Liver (tissue), 7 donors: ENCODE measurements at regions not wholly inside any gene's neighbourhood (a gene's known extent, or its start where the extent isn't known, plus 50 kb on each side); places are given as distances from the start of the nearest gene placed in this dataset.

Experiments
- DNase-seq: peaks from one replicate; pipeline ENCODE4 v3.0.0-alpha.2; 2017; ENCODE audit warnings: low spot score
- H3K27ac ChIP-seq, 2 donors: one replicate each; pipeline ENCODE4 v1.7.0; 2013; ENCODE audit warnings: inconsistent platforms in 2 of 2, low read length in 2 of 2, control low read depth in 1 of 2, low read depth in 1 of 2, mild to moderate bottlenecking in 1 of 2
- H3K27me3 ChIP-seq, 4 donors: one replicate each; pipeline versions ENCODE4 v1.6.1 to v1.7.0; 2013; ENCODE audit warnings: low read length in 3 of 4, inconsistent platforms in 1 of 4, mild to moderate bottlenecking in 1 of 4, moderate library complexity in 1 of 4; ENCODE audit not compliant: control insufficient read depth in 4 of 4, insufficient read depth in 4 of 4
- H3K36me3 ChIP-seq, 4 donors: one replicate each; pipeline versions ENCODE4 v1.6.1 to v1.7.0; 2013; ENCODE audit warnings: low read length in 3 of 4, mild to moderate bottlenecking in 3 of 4, low read depth in 1 of 4, moderate library complexity in 1 of 4; ENCODE audit not compliant: control insufficient read depth in 4 of 4, insufficient read depth in 3 of 4
- H3K4me1 ChIP-seq, 4 donors: one replicate each; pipeline versions ENCODE4 v1.6.1 to v1.7.0; 2013; ENCODE audit warnings: low read length in 3 of 4, mild to moderate bottlenecking in 3 of 4, moderate library complexity in 1 of 4; ENCODE audit not compliant: control insufficient read depth in 4 of 4, insufficient read depth in 4 of 4
- H3K4me3 ChIP-seq, 3 donors: one replicate each; pipeline versions ENCODE4 v1.6.1 to v1.7.0; 2013; ENCODE audit warnings: low read length in 3 of 3, control low read depth in 1 of 3, low read depth in 1 of 3, mild to moderate bottlenecking in 1 of 3
- H3K9ac ChIP-seq, 2 donors: one replicate each; pipeline ENCODE4 v1.7.0; 2013; ENCODE audit warnings: low read length in 2 of 2, mild to moderate bottlenecking in 2 of 2, moderate library complexity in 2 of 2, control low read depth in 1 of 2, low read depth in 1 of 2
- H3K9me3 ChIP-seq, 4 donors: one replicate each; pipeline versions ENCODE4 v1.6.1 to v1.7.0; 2013; ENCODE audit warnings: low read length in 3 of 4; ENCODE audit not compliant: control insufficient read depth in 4 of 4
- GABPA ChIP-seq, 2 donors: IDR thresholded peaks in 1 of 2; conservative IDR thresholded peaks in 1 of 2; 2 replicates each; pipeline ENCODE4 v1.6.1; 2016; ENCODE audit warnings: antibody characterized with exemption in 2 of 2, mild to moderate bottlenecking in 1 of 2, moderate library complexity in 1 of 2
- HNF4A ChIP-seq, 2 donors: conservative IDR thresholded peaks; 2 replicates each; pipeline ENCODE4 v1.6.1; 2016; ENCODE audit warnings: antibody characterized with exemption in 2 of 2, mild to moderate bottlenecking in 2 of 2
- JUND ChIP-seq, 2 donors: IDR thresholded peaks; 2 replicates each; pipeline ENCODE4 v1.6.1; 2016; ENCODE audit warnings: antibody characterized with exemption in 2 of 2
- SP1 ChIP-seq: IDR thresholded peaks from 2 replicates; pipeline ENCODE4 v1.6.1; 2018; ENCODE audit warnings: antibody characterized with exemption, mild to moderate bottlenecking
- TAF1 ChIP-seq: conservative IDR thresholded peaks from 2 replicates; pipeline ENCODE4 v1.6.1; 2016; ENCODE audit warnings: antibody characterized with exemption, mild to moderate bottlenecking
- YY1 ChIP-seq: IDR thresholded peaks from 2 replicates; pipeline ENCODE4 v1.6.1; 2016; ENCODE audit warnings: antibody characterized with exemption, mild to moderate bottlenecking
- WGBS: extraction: QIAGEN DNeasy Blood & Tissue Kit; methylation state at CpG from one replicate; pipeline ENCODE4 v1.1.7; 2013; 5-methylcytosine and 5-hydroxymethylcytosine counted together
- TF ChIP-seq, protein P1 (sequence below): IDR thresholded peaks from 2 replicates; pipeline ENCODE4 v1.6.1; 2016; ENCODE audit warnings: antibody characterized with exemption
- TF ChIP-seq, protein P2 (sequence below): IDR thresholded peaks from 2 replicates; pipeline ENCODE4 v1.6.1; 2016; ENCODE audit warnings: antibody characterized with exemption
- TF ChIP-seq, protein P3 (sequence below): IDR thresholded peaks from 2 replicates; pipeline ENCODE4 v1.6.1; 2016; ENCODE audit warnings: antibody characterized with exemption, mild to moderate bottlenecking
- donor health status: healthy.
- donor health status: healthy.
- donor health status: healthy.
- donor health status: healthy.

DNA sequence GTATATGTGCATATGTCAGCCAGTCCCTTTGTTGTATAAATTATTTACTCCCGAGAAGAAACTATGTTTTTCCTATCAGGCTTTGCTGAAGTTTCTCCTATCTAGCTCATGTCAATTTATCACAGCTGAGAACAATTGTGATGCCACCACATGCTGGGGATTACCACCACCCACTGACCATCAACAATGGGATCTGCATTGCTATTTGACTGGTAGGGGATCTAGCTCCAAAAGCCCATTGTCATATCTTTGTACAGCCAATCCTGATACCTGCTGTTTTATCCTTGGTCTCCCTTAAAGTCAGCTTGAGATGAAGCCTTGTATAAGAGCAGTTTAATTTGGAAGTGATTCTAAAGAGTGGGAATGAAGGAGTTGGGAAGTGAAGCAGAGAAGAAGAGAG, 53.9 kb upstream of the KCNN2 start (continued):
- TF ChIP-seq, protein P1, sequence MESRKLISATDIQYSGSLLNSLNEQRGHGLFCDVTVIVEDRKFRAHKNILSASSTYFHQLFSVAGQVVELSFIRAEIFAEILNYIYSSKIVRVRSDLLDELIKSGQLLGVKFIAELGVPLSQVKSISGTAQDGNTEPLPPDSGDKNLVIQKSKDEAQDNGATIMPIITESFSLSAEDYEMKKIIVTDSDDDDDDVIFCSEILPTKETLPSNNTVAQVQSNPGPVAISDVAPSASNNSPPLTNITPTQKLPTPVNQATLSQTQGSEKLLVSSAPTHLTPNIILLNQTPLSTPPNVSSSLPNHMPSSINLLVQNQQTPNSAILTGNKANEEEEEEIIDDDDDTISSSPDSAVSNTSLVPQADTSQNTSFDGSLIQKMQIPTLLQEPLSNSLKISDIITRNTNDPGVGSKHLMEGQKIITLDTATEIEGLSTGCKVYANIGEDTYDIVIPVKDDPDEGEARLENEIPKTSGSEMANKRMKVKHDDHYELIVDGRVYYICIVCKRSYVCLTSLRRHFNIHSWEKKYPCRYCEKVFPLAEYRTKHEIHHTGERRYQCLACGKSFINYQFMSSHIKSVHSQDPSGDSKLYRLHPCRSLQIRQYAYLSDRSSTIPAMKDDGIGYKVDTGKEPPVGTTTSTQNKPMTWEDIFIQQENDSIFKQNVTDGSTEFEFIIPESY: no peak
- no peak for TF ChIP-seq YY1
- TF ChIP-seq, protein P2, sequence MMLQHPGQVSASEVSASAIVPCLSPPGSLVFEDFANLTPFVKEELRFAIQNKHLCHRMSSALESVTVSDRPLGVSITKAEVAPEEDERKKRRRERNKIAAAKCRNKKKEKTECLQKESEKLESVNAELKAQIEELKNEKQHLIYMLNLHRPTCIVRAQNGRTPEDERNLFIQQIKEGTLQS: no peak

DNA sequence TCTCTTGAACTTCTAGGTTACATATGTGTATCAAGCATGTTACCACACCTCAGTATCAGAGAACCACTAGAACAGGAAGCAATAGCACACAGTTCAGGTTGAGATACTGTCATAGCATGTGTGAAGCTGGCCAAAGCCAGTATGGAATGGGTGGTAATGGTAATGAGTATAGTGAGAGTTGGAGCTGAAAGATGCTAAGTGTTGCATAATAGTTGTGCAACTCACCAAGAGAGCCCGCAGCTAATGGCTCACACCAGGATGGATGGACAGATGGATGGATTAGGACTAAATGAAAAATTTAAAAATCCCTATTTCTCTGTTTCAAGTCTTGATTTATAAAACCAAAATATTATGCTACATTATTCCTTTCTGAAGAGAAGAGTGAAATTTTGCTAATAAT, 53.4 kb upstream of the KCNN2 start:
- no peak overlapping the region for H3K27ac ChIP-seq
- no peak overlapping the region for H3K4me3 ChIP-seq
- DNase-seq: no peak
- no peaks in the 10 kb centered on the region for H3K27me3 ChIP-seq
- no peaks in the 10 kb centered on the region for H3K9me3 ChIP-seq
- H3K9ac ChIP-seq: no peak overlapping the region
- H3K4me1 ChIP-seq: no peaks in the 10 kb centered on the region
- no peaks in the 10 kb centered on the region for H3K36me3 ChIP-seq
- 70% methylated on average over 1 of the region's 1 CpG for WGBS
- no peak for TF ChIP-seq JUND (IDR thresholded peaks at IDR 0.05)
- TF ChIP-seq GABPA (IDR thresholded peaks at IDR 0.05 in 1 of 2, conservative IDR thresholded peaks at IDR 0.05 in 1 of 2): no peak
- TF ChIP-seq, protein P3, sequence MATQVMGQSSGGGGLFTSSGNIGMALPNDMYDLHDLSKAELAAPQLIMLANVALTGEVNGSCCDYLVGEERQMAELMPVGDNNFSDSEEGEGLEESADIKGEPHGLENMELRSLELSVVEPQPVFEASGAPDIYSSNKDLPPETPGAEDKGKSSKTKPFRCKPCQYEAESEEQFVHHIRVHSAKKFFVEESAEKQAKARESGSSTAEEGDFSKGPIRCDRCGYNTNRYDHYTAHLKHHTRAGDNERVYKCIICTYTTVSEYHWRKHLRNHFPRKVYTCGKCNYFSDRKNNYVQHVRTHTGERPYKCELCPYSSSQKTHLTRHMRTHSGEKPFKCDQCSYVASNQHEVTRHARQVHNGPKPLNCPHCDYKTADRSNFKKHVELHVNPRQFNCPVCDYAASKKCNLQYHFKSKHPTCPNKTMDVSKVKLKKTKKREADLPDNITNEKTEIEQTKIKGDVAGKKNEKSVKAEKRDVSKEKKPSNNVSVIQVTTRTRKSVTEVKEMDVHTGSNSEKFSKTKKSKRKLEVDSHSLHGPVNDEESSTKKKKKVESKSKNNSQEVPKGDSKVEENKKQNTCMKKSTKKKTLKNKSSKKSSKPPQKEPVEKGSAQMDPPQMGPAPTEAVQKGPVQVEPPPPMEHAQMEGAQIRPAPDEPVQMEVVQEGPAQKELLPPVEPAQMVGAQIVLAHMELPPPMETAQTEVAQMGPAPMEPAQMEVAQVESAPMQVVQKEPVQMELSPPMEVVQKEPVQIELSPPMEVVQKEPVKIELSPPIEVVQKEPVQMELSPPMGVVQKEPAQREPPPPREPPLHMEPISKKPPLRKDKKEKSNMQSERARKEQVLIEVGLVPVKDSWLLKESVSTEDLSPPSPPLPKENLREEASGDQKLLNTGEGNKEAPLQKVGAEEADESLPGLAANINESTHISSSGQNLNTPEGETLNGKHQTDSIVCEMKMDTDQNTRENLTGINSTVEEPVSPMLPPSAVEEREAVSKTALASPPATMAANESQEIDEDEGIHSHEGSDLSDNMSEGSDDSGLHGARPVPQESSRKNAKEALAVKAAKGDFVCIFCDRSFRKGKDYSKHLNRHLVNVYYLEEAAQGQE: no peak
- TF ChIP-seq SP1: no peak
- no peak for TF ChIP-seq HNF4A (conservative IDR thresholded peaks at IDR 0.05)
- no peak for TF ChIP-seq YY1

DNA sequence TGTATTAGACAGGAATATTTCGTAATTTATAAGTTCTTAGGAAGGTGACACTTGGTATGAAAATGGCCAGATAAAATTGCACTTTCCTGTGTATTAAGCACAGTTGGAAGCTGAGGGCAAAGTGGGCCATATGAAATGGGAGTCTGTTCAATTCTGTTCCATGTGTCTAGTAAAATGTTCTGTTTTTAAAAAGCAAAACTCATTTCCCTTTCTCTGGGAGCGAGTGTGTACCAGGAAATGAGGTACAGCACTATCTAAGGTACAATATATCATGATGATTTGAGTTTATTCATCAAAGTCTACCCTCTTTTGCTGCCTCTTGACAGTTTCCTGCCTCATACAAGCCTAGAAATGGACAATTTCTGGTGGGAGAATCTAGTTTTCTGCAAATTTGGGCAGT, 51.2 kb upstream of the KCNN2 start:
- no peak for TF ChIP-seq TAF1
- 46% methylated on average over 2 of the region's 2 CpGs for WGBS
- Histone ChIP-seq H3K27me3 (no peaks in the 10 kb centered on the region), H3K9me3 (no peaks in the 10 kb centered on the region), H3K36me3 (no peaks in the 10 kb centered on the region), H3K4me1 (no peaks in the 10 kb centered on the region), H3K4me3 (no peak overlapping the region), H3K27ac (no peak overlapping the region), H3K9ac (no peak overlapping the region)
- DNase-seq: no peak

DNA sequence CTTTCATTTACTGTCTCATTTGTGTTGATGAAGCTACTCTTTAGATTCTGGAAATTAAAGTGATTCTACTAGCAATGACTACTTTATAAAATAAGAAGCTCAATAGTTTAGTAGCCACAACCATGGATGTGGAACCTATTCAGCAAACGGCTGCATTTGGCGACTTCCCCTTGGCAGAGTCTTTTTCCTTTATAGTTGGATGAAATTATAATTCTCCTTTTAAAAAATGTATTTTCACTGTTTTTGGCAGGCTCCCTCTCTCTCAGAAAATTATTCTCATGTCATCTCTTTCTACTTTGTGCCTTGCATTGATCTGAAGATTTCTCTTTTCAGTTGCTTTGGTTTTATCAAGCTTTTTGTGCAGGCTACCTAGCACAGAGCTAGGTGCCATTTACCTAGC, 50.6 kb upstream of the KCNN2 start:
- Histone ChIP-seq H3K9me3 (no peaks in the 10 kb centered on the region), H3K36me3 (no peaks in the 10 kb centered on the region), H3K4me3 (no peak overlapping the region), H3K27ac (no peak overlapping the region), H3K9ac (no peak overlapping the region), H3K27me3 (no peaks in the 10 kb centered on the region), H3K4me1 (no peaks in the 10 kb centered on the region)
- DNase-seq: no peak
- TF ChIP-seq, protein P3: no peak
- TF ChIP-seq, protein P2: no peak
- WGBS: 73% methylated on average over 2 of the region's 2 CpGs
